HG03521 (cell line): ENCODE measurements at regions not wholly inside any gene's neighbourhood (a gene's known extent, or its start where the extent isn't known, plus 50 kb on each side); places are given as distances from the start of the nearest gene placed in this dataset.

ENCODE experiments used
- ATAC-seq: cut with Tn5 transposase; IDR thresholded peaks from one replicate; pipeline ENCODE4 v1.9.1; 2021; ENCODE audit warnings: mild to moderate bottlenecking, moderate library complexity; ENCODE audit not compliant: unreplicated experiment

GRCh38 chr13:109537584-109537983, 248.8 kb downstream of the IRS2 start:
- ATAC-seq = no peak

- no peak for ATAC-seq
These were observed 253.0 kb downstream of the IRS2 start for GRCh38 chr13:109533350-109533749.

- no peak for ATAC-seq
These were observed 256.4 kb downstream of the IRS2 start for GRCh38 chr13:109529964-109530363.

- no peak for ATAC-seq
These were observed 264.7 kb downstream of the IRS2 start for GRCh38 chr13:109521719-109522118.

- ATAC-seq = no peak
These were observed 268.9 kb downstream of the IRS2 start for GRCh38 chr13:109517517-109517916.

GRCh38 chr13:109516186-109516585, 270.2 kb downstream of the IRS2 start:
- no peak for ATAC-seq

- no peak for ATAC-seq
These were observed 276.4 kb downstream of the IRS2 start for GRCh38 chr13:109510013-109510412.

- ATAC-seq = no peak
These were observed 277.1 kb downstream of the IRS2 start for GRCh38 chr13:109509154-109509900.

- ATAC-seq = no peak
These were observed 286.1 kb downstream of the IRS2 start for GRCh38 chr13:109500146-109500773.

GRCh38 chr13:109497917-109498316, 288.5 kb downstream of the IRS2 start:
- ATAC-seq = no peak

GRCh38 chr13:109496216-109496615, 290.2 kb downstream of the IRS2 start:
- no peak for ATAC-seq

- no peak for ATAC-seq
These were observed 291.4 kb downstream of the IRS2 start for GRCh38 chr13:109494925-109495369.

- no peak for ATAC-seq
These were observed 301.1 kb downstream of the IRS2 start for GRCh38 chr13:109485136-109485794.

GRCh38 chr13:109483284-109483683, 303.1 kb downstream of the IRS2 start:
- no peak for ATAC-seq

- ATAC-seq = no peak
These were observed 305.3 kb downstream of the IRS2 start for GRCh38 chr13:109481040-109481439.

- no peak for ATAC-seq
These were observed 306.1 kb downstream of the IRS2 start for GRCh38 chr13:109480011-109480955.

- no peak for ATAC-seq
These were observed 306.8 kb downstream of the IRS2 start for GRCh38 chr13:109479534-109479933.

- no peak for ATAC-seq
These were observed 310.4 kb downstream of the IRS2 start for GRCh38 chr13:109476001-109476400.

GRCh38 chr13:109468123-109468522, 318.3 kb downstream of the IRS2 start:
- ATAC-seq = no peak

- ATAC-seq = no peak
These were observed 321.2 kb downstream of the IRS2 start for GRCh38 chr13:109465148-109465547.
